Activated naive CD4-positive, alpha-beta T cell treated with anti-CD3 and anti-CD28 coated beads, Interleukin-2, amount 50 U/mL, for 24 hours (primary cell): ENCODE measurements at regions not wholly inside any gene's neighbourhood (a gene's known extent, or its start where the extent isn't known, plus 50 kb on each side); places are given as distances from the start of the nearest gene placed in this dataset.
"Not testable (repeated sequence)": the region's sequence is repeated elsewhere in the genome, so short reads cannot be mapped to it uniquely, and the experiment has no call there.

Experiments used
- H3K27ac Mint-ChIP-seq: one replicate; pipeline ENCODE4 v1.8.0; 2021; ENCODE audit warnings: mild to moderate bottlenecking, mixed read lengths
- H3K27me3 Mint-ChIP-seq: one replicate; pipeline ENCODE4 v1.8.0; 2021; ENCODE audit warnings: mixed read lengths
- H3K36me3 Mint-ChIP-seq: one replicate; pipeline ENCODE4 v1.8.0; 2021; ENCODE audit warnings: mixed read lengths
- H3K4me1 Mint-ChIP-seq: one replicate; pipeline ENCODE4 v1.8.0; 2021; ENCODE audit warnings: mixed read lengths
- H3K4me3 Mint-ChIP-seq: one replicate; pipeline ENCODE4 v1.8.0; 2021; ENCODE audit warnings: mild to moderate bottlenecking, mixed read lengths
- H3K9me3 Mint-ChIP-seq: one replicate; pipeline ENCODE4 v1.8.0; 2021; ENCODE audit warnings: mixed read lengths

DNA sequence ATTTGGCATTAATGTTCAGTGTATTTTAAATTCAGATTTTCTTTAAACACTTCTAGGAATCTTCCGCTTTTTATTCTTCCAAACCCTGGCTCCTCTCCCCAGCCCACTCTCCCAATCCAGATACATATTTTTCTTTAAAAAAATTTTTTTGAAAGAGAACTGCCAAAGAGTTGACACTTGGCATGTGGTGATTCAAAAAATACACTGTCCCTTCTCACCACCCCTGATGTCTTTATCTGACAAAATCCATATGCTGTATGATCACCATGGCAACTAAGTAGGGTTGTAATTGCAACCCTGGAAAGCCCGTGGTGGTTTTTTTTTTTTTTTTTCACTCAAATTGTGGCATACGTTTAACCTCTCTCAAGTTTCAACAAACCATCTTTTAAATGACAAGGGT lies 355.8 kb upstream of the SASH1 start:
- Mint-ChIP-seq H3K27ac (no peak overlapping the region), H3K4me1 (no peaks in the 10 kb centered on the region), H3K9me3 (peaks cover 6% of the 10 kb centered on the region), H3K27me3 (peaks cover 5% of the 10 kb centered on the region), H3K4me3 (no peak overlapping the region), H3K36me3 (no peaks in the 10 kb centered on the region)

GRCh38 chr6:147990159-147990558 lies 352.5 kb upstream of the SASH1 start:
- Mint-ChIP-seq H3K27me3 (peaks cover 5% of the 10 kb centered on the region), H3K27ac (no peak overlapping the region), H3K4me3 (no peak overlapping the region), H3K9me3 (peaks cover 6% of the 10 kb centered on the region), H3K36me3 (no peaks in the 10 kb centered on the region), H3K4me1 (no peaks in the 10 kb centered on the region)

DNA sequence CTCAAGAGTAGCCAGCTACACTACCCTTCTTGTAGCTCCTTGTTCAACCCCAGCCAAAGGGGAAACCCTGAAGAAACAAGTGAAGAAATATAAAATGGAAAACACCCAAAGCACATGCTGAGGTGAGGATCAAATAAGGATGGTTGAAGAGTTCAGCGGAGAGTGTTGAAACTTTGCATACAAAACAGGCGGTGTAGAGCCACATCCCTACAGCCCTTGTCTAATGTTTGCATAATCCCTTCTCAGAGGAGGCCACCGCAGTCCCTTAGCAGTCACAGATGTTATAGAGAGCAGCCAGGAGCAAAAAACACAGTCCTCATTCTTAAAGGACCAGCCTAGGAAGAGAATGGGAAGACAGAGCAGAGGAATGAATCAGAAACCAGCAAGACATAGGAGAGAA lies 350.7 kb upstream of the SASH1 start:
- no peak overlapping the region for H3K27ac Mint-ChIP-seq
- no peak overlapping the region for H3K4me3 Mint-ChIP-seq
- no peaks in the 10 kb centered on the region for H3K4me1 Mint-ChIP-seq
- no peaks in the 10 kb centered on the region for H3K27me3 Mint-ChIP-seq
- no peaks in the 10 kb centered on the region for H3K36me3 Mint-ChIP-seq
- no peaks in the 10 kb centered on the region for H3K9me3 Mint-ChIP-seq

DNA sequence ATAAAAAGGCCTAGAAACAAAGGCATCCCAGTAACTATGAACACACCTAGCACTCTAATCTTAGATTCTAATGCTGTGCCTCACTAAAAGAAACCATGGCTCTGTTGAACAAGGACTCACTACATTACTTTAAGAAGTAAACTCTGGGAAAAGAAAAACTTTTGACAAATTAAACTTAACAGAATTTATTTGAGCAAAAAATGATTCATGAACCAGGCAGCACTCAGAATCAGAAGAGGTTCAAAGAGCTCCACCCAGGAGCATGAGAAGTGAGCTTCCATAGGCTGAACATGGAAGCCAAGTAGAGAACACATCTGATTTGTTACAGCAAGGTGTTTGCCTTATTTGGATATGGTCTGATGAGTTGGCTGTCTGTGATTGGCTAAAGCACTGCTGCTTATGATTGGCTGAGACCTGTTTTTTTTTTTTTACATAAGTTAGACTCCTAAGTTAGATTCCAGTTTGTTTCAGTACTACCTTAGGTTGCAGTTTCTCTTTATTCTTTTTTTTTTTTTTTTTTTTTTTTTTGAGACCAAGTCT lies 343.6 kb upstream of the SASH1 start:
- Mint-ChIP-seq H3K27me3 (no peaks in the 10 kb centered on the region), H3K27ac (no peak overlapping the region), H3K4me1 (no peaks in the 10 kb centered on the region), H3K4me3 (no peak overlapping the region), H3K9me3 (peaks cover 8% of the 10 kb centered on the region), H3K36me3 (peaks cover 2% of the 10 kb centered on the region)

- Mint-ChIP-seq H3K27me3 (no peaks in the 10 kb centered on the region), H3K9me3 (peaks cover 8% of the 10 kb centered on the region), H3K36me3 (peaks cover 2% of the 10 kb centered on the region), H3K4me1 (no peaks in the 10 kb centered on the region), H3K4me3 (no peak overlapping the region), H3K27ac (no peak overlapping the region)
These were observed 340.6 kb upstream of the SASH1 start for GRCh38 chr6:148001844-148002642.

GRCh38 chr6:148004651-148005050 lies 338.0 kb upstream of the SASH1 start:
- Mint-ChIP-seq H3K36me3 (peaks cover 2% of the 10 kb centered on the region), H3K9me3 (peaks cover 8% of the 10 kb centered on the region), H3K4me1 (no peaks in the 10 kb centered on the region), H3K27ac (no peak overlapping the region), H3K27me3 (no peaks in the 10 kb centered on the region), H3K4me3 (no peak overlapping the region)

GRCh38 chr6:148005806-148006205 lies 336.8 kb upstream of the SASH1 start:
- Mint-ChIP-seq H3K36me3 (no peaks in the 10 kb centered on the region), H3K27ac (no peak overlapping the region), H3K4me3 (no peak overlapping the region), H3K9me3 (no peaks in the 10 kb centered on the region), H3K4me1 (no peaks in the 10 kb centered on the region), H3K27me3 (peaks cover 1% of the 10 kb centered on the region)

- not testable (repeated sequence) for H3K36me3 Mint-ChIP-seq, H3K4me1 Mint-ChIP-seq, H3K9me3 Mint-ChIP-seq, H3K27me3 Mint-ChIP-seq, H3K4me3 Mint-ChIP-seq, H3K27ac Mint-ChIP-seq
These were observed 332.1 kb upstream of the SASH1 start for GRCh38 chr6:148010516-148010915.

- Mint-ChIP-seq H3K9me3 (peaks cover 11% of the 10 kb centered on the region), H3K4me3 (no peak overlapping the region), H3K27ac (no peak overlapping the region), H3K4me1 (no peaks in the 10 kb centered on the region), H3K27me3 (no peaks in the 10 kb centered on the region), H3K36me3 (no peaks in the 10 kb centered on the region)
These were observed 326.6 kb upstream of the SASH1 start for GRCh38 chr6:148016013-148016412.

DNA sequence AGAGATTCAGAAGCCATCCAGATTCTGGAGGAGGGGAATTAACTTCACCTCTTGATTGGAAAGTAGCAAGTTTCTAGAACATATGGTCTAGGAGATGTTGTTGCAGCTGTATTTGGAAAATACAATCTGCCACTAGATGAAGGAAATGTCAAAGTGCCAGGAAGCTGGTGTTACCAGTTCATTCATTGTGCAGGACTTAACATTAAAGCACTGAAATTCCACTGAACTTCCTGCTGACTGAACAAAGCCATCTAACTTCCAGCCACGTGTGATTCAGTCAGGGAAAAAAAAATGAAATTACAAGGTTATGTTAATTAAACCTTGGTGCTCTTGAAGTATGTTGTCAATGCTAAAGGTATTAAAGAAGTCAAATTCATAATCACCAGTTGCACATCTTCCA lies 321.5 kb upstream of the SASH1 start:
- no peak overlapping the region for H3K27ac Mint-ChIP-seq
- no peaks in the 10 kb centered on the region for H3K4me1 Mint-ChIP-seq
- H3K36me3 Mint-ChIP-seq = no peaks in the 10 kb centered on the region
- peaks cover 11% of the 10 kb centered on the region for H3K9me3 Mint-ChIP-seq
- H3K4me3 Mint-ChIP-seq = no peak overlapping the region
- no peaks in the 10 kb centered on the region for H3K27me3 Mint-ChIP-seq

DNA sequence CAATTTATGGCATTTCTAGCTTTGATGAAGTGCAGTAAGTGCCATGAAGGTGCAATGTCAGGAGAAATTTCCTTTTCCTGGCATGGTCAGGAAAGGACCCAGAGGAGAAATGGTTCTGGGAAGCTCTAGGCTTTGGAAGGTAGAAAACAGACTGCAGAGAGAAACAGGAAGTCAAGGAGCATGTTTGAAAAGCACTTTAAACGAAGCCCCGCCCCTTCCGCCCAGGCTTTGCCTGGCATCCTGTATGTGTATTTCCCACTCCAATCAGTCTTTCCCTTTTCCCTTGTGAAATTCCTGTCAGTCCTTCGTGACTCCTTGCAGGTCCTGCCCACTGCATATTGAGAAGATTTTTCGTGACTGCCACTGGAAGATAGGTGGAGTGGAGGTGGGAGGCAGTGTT lies 320.9 kb upstream of the SASH1 start:
- Mint-ChIP-seq H3K4me1 (no peaks in the 10 kb centered on the region), H3K9me3 (peaks cover 11% of the 10 kb centered on the region), H3K27ac (no peak overlapping the region), H3K4me3 (no peak overlapping the region), H3K27me3 (no peaks in the 10 kb centered on the region), H3K36me3 (no peaks in the 10 kb centered on the region)

DNA sequence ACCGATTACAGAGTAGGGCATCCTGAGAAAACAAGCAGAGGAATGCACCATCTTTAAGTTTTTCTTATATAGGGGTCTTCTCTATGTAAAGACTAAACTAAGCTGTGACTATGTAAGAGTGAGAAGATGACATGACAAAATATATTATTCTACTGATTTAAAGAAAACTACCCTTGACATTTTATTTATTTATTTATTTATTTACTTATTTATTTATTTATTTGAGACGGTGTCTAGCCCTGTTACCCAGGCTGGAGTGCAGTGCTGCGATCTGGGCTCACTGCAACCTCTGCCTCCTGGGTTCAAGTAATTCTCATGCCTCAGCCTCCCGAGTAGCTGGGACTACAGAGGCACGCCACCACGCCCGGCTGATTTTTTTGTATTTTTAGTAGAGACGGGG lies 320.4 kb upstream of the SASH1 start:
- H3K4me3 Mint-ChIP-seq, H3K27ac Mint-ChIP-seq: not testable (repeated sequence)

GRCh38 chr6:148027201-148027600 lies 315.4 kb upstream of the SASH1 start:
- H3K27me3 Mint-ChIP-seq = peaks cover 1% of the 10 kb centered on the region
- H3K4me3 Mint-ChIP-seq = no peak overlapping the region
- H3K9me3 Mint-ChIP-seq = no peaks in the 10 kb centered on the region
- no peaks in the 10 kb centered on the region for H3K4me1 Mint-ChIP-seq
- no peaks in the 10 kb centered on the region for H3K36me3 Mint-ChIP-seq
- H3K27ac Mint-ChIP-seq = no peak overlapping the region

More for the DNA sequence above, 320.4 kb upstream of the SASH1 start:
- H3K9me3 Mint-ChIP-seq = peaks cover 11% of the 10 kb centered on the region
- not testable (repeated sequence) for H3K4me1 Mint-ChIP-seq, H3K36me3 Mint-ChIP-seq, H3K27me3 Mint-ChIP-seq

DNA sequence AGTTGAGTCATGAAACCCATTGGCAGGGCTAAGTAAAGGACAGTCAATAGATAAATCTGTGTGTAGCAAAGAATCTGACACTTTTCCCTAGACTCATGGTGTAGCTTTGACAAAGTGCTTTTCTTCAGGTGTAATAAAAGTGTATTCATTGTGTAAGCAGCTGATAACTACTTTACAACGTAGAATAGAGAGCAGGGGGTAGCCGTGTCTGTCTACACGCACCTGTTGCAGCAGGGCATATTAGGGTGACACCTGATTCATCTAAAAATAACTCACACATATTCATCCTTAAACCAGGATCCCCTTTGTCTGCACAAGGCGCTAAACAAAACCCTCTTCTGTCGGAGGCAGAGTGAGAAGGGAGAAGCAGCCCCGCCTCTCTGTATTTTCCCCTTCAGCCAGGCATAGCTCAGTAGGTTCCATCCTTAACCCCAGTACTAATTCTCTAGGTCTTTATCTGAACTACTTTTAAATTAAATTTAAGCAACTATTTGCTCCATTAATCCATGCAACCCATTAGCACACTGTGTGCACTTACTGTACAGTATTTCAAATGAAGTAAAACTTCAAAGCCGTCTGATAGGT lies 306.7 kb upstream of the SASH1 start:
- no peaks in the 10 kb centered on the region for H3K4me1 Mint-ChIP-seq
- no peaks in the 10 kb centered on the region for H3K36me3 Mint-ChIP-seq
- no peak overlapping the region for H3K4me3 Mint-ChIP-seq
- peaks cover 1% of the 10 kb centered on the region for H3K27me3 Mint-ChIP-seq
- no peaks in the 10 kb centered on the region for H3K9me3 Mint-ChIP-seq
- no peak overlapping the region for H3K27ac Mint-ChIP-seq

GRCh38 chr6:148037496-148037895 lies 305.1 kb upstream of the SASH1 start:
- Mint-ChIP-seq H3K4me1 (no peaks in the 10 kb centered on the region), H3K4me3 (no peak overlapping the region), H3K27me3 (no peaks in the 10 kb centered on the region), H3K27ac (no peak overlapping the region), H3K36me3 (no peaks in the 10 kb centered on the region), H3K9me3 (peaks cover 4% of the 10 kb centered on the region)

- peaks cover 4% of the 10 kb centered on the region for H3K9me3 Mint-ChIP-seq
- H3K4me3 Mint-ChIP-seq = no peak overlapping the region
- no peaks in the 10 kb centered on the region for H3K27me3 Mint-ChIP-seq
- no peaks in the 10 kb centered on the region for H3K36me3 Mint-ChIP-seq
- no peak overlapping the region for H3K27ac Mint-ChIP-seq
- no peaks in the 10 kb centered on the region for H3K4me1 Mint-ChIP-seq
These were observed 301.1 kb upstream of the SASH1 start for GRCh38 chr6:148041546-148041945.
